GM20000 (cell line): ENCODE measurements at regions not wholly inside any gene's neighbourhood (a gene's known extent, or its start where the extent isn't known, plus 50 kb on each side); places are given as distances from the start of the nearest gene placed in this dataset.
"Not testable (repeated sequence)": the region's sequence is repeated elsewhere in the genome, so short reads cannot be mapped to it uniquely, and the experiment has no call there.

Experiments used
- DNase-seq: peaks from one replicate; pipeline ENCODE4 v3.0.0; 2012; ENCODE audit warnings: low spot score
- TF ChIP-seq, protein P1 (sequence below): IDR thresholded peaks from 2 replicates; pipeline ENCODE4 v1.5.1; 2012; ENCODE audit warnings: mild to moderate bottlenecking, control low read depth; ENCODE audit errors: extremely low read depth, missing control alignments

DNA sequence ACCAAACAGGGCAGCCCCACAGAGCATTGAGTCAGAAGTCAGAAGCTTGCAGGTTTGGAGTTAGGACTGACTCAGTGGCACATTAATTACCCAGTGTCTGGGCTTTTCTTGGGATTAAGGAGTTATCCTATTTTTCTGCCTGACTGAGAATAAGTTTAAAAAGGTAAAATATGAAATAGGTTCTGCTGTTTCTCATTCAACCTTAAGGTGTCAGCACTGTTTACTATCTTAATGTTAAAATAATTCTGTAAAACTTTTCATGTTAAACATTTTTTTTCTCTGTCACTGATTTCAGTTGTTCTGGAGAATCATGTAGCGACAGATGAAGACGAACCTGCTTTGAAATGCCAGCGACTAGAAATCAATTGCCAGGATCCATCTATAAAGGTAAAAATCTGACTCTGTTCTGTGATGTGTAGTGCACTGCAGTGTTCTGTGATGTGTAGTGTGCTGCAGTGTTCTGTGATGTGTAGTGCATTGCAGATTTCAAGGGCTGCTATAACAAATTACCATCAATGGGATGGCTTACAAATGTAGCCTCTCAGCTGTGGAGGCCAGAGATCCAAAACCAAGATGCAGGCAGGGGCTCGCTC is 128.0 kb downstream of the LAT start:
- DNase-seq = no peak
- TF ChIP-seq, protein P1, sequence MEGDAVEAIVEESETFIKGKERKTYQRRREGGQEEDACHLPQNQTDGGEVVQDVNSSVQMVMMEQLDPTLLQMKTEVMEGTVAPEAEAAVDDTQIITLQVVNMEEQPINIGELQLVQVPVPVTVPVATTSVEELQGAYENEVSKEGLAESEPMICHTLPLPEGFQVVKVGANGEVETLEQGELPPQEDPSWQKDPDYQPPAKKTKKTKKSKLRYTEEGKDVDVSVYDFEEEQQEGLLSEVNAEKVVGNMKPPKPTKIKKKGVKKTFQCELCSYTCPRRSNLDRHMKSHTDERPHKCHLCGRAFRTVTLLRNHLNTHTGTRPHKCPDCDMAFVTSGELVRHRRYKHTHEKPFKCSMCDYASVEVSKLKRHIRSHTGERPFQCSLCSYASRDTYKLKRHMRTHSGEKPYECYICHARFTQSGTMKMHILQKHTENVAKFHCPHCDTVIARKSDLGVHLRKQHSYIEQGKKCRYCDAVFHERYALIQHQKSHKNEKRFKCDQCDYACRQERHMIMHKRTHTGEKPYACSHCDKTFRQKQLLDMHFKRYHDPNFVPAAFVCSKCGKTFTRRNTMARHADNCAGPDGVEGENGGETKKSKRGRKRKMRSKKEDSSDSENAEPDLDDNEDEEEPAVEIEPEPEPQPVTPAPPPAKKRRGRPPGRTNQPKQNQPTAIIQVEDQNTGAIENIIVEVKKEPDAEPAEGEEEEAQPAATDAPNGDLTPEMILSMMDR = no peak

DNA sequence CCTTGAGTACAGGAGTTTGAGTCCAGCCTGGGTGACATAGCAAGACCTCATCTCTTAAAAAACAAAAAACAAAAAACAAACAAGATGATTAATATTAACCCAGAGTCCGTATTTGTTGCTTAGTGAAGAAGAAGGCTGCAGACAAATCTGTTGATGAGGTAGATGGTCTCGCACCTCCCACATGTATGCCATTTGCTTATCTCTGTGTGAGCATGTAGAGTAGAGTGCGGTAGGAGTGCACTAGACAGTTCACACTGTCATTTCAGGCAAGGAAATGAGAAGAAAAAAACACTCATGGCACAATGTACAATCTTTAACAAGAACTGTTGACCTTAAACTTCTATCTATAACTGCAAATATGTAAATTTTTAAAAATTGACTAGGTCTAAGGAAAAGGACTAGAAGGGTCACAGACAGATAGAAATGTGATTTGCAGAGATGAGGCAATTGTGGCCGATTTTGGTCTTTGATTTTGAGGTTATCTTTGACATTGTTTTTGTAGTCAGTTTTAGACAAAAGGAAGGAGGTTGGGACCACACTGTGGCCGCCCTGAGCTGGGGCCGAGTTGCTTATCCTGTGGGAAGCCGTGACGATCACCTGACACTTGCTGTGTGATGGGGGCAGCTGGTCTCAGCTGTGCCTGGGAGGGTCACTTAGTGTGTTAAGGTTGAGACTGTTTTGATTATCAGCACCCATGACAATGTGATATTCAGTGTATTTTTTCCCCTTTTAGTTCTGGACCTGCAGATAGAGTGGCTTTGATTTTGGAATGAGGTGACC is 127.2 kb downstream of the LAT start:
- DNase-seq = not testable (repeated sequence)

DNA sequence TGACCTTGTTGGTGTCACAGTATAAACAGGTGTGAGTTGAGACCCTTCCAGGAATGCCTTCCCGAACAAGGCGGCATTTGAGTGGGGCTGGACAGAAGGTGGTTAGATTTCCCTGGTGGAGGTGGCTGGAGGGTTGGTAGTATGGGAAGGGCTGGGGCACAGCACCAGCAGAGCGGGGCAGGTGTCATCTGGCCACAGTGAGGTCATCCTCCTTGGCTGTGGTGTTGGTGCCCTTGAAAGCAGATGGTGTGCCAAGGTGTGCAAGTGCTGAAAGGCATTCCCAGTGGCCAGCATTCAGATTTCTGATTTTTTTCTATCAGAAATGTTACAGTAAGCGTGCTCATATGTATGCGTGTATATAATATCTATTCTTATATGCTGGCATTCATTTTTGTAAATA is 126.6 kb downstream of the LAT start:
- DNase-seq = no peak
- TF ChIP-seq, protein P1 = no peak

DNA sequence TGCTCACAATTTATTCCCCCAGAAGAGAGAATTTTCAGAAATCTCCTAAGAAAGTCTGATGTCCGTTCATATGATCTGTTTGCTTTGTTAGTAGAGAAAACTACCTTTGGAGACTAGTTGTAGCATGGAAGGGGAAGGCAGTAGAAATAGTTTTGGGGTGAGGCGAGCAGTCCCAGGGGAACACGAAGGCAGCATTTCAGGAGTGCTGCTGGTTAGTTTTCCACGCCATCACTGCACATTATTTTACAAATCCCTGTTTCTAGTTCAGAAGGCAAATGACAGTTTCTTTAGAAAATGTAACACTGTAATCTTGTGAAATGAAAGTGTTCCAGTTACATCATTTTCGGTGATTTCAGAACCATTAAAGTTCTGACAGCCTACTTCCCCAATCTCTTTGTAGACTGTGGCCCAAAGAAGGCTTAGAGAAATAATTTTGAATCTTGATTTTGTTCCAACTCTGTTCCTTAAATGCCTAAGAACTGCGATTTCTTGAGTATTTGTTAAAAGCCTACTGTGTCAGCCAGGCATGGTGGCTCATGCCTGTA is 123.8 kb downstream of the LAT start:
- not testable (repeated sequence) for DNase-seq

DNA sequence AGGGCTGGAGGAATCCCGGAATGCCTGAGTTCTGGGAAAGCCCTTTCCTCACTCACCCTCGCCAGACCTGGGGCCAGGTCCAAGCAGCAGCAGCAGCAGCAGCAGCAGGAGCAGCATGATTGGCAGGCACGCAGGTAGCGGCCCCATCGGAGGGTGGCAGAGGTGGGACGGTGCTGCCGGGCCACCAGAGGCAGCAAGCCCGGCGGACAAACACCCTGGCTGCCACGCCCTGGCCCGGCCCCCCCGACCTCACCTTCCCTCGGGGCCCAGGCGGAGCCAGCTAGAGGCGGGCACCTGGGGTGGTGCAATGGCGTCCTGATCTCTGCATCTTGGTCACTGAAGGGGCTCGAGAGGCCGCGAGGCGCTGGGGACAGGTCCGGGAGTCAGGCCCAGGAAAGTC is 122.4 kb downstream of the LAT start:
- no peak for DNase-seq
- TF ChIP-seq, protein P1 = no peak

DNA sequence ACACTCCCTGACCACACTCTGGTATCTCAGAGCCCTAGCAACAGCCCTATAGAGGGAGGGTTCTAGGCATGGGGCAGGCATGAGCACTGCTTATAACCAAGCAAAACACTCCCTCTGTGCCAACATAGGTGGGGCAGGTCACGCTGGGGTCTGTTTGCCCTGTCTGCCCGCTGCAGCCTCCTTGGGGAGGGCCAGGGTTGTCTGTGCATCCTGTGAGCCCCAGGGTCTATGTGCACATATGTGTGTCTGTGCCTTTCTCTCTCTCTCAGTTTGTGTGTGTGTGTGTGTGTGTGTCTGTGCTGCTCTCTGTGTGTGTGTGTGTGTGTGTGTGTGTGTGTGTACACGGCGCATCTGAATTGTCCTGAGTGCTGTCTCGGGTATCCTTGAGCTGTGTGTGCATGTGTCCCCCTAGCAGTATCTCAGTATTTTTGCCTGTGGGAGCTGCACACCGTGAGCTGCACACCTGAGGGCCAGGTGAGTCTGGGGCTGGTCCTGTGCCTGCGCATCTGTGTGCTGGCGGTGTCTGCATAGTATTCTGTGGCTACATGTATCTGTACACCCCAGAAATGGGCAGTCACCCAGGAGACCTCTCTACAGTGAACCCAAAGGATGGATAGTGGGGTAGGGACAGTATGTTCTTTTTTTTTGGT is 121.5 kb downstream of the LAT start:
- not testable (repeated sequence) for DNase-seq

DNA sequence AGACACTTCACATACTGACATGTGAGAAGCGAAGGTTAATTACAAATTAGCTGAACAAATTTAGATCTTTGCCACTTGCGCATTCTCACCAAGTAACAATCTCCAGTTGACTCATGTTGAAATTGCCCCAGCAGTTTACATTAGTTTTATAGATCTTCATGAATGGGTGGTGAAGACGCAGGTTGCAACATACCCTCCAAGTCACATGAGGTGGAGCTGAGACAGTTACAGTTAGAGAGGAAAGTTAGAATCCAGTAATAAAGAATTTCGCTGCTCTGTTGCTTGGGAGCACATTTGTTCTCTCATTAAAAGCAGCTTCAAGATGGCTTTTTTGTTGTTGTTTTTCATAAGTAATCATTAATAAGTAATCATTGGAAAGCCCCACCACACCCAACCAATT is 119.7 kb downstream of the LAT start:
- not testable (repeated sequence) for DNase-seq

DNA sequence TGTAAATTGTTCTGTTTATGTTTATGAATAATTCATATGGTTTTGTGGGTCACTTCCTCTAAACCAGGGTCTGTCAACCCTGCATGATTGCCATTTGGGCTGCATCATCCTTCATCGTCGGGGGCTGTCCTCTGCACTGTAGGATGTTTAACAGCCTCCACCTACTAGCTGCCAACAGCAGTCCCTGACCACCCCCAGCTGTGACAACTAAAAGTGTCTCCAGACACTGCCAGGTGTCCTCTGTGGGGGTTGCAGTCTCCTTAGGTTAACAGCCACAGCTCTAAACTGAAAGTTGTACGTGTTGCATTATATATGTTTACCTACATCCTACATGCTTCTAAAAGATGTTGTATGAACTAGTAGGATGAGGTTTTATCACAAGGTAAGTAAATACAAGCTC is 113.1 kb downstream of the LAT start:
- not testable (repeated sequence) for DNase-seq

DNA sequence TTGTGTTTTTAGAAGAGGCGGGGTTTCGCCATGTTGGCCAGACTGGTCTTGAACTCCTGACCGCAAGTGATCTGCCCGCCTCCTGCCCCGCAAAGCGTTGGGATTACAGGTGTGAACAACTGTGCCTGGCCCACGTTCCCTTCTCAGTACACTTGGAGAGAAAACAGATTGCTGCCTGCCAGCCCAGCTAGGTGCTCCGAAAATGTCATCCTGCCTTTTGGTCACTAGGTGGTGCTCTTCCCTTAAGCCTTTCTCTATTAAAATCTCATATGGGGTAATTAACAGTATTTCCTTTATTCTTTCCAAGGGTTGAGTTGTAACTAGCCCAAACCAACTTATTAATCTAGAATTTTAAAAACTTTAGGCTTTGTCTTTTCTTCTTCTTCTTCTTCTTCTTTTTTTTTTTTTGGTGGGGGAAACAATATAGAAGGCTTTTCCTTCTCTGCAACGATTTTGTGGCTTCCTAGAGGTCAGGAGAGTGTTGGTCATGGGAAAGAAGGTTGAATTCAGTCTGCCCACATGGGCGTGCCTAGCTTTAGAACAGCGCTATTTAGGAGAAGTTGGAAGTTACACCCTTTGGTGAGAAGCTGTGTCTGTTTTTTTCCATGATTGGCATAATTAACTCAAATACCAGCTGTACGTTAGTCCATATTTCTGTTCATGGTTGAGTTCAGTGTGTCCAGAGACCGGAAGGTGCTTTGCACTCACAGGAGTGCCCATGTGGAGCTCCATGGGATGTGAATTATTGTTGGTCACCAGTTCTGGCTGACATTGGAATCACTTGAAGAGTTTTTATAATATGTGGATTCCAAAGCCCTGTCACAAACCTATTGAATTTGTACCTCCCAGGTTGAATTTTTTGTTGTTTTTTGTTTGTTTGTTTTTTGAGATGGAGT is 110.1 kb downstream of the LAT start:
- not testable (repeated sequence) for DNase-seq

DNA sequence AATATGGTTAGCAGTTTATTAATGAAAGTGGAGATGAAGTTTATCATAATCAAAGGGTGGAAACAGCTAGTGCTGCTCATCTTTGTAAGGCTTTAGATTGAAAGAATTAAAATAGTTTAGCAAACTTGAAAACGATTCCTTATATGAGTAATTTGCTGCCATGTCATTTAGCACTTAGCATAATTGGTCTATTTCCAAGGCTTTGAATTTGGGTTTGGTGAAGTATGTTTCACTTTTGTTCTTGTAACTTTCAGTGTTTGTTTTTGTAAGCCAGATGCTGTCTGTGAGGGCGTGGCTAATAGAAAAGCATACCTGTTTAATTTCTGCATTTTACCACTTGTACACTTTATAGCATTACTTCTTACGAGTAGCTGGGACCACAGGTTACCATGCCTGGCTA is 109.5 kb downstream of the LAT start:
- DNase-seq = not testable (repeated sequence)

DNA sequence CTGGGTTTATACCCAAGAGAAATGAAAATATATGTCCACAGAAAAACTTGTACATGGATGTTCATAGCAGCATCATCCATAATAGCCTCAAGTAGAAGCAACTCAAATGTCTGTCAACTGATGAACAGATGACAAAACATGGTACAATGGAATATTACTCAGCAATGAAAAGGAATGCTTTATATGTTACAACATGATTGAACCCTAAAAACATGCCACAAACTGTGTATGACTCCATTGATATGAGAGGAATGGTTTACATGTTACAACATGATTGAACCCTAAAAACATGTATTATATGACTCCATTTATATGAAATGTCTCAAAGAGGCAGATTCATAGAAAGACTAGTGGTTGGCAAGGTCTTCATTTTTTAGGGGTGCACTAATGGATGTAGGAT is 104.8 kb downstream of the LAT start:
- DNase-seq = not testable (repeated sequence)

DNA sequence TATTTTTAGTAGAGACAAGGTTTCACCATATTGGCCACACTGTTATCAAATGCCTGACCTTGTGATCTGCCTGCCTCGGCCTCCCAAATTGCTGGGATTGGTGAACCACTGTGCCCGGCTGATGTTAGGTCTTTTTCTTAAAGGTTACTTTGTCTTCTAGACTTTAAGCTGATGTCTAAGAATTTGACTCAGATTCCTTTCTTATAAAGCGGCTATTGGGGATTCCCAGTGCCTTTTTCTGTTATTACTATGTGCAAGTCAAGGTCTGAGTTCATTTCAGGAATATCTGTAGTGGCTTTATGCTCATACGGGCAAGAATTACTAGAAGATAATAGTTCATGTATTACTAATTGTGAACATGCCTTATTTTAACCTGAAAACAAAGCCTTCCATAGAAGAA is 102.8 kb downstream of the LAT start:
- DNase-seq = not testable (repeated sequence)

DNA sequence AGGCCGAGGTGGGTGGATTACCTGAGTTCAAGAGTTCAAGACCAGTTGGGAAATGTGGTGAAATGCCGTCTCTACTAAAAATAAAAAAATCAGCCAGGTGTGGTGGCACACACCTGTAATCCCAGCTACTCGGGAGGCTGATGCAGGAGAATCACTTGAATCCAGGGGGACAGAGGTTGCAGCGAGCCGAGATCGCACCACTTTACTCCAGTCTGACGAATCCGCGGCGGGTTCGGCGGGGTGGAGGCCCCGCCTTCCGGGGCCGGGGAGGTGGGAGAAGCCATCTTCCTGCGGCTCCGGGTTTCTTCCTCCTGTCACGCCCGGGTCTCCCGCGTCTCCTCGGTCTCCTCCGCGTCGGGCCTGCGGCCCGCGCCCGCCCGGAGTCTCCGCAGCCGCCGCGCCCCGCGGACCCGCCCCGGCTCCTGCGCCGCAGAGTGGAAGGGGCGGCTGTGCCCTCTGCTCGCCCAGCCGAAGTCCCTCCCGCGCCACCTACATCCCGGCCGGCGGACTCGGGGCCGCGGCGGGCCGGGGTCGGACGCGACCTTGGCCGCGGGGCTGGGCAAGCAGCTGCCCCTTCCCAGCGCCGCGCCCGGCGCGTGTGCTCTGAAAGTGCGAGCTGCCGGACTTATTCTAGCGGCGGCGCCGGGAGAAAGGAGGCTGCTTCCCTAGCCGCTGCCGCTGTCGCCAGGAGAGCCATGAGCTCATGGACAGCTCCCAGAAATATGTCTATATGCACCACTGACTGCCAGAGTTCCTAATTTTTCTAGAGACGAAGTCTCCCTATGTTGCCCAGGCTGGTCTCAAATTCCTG is 97.2 kb downstream of the LAT start:
- not testable (repeated sequence) for DNase-seq

DNA sequence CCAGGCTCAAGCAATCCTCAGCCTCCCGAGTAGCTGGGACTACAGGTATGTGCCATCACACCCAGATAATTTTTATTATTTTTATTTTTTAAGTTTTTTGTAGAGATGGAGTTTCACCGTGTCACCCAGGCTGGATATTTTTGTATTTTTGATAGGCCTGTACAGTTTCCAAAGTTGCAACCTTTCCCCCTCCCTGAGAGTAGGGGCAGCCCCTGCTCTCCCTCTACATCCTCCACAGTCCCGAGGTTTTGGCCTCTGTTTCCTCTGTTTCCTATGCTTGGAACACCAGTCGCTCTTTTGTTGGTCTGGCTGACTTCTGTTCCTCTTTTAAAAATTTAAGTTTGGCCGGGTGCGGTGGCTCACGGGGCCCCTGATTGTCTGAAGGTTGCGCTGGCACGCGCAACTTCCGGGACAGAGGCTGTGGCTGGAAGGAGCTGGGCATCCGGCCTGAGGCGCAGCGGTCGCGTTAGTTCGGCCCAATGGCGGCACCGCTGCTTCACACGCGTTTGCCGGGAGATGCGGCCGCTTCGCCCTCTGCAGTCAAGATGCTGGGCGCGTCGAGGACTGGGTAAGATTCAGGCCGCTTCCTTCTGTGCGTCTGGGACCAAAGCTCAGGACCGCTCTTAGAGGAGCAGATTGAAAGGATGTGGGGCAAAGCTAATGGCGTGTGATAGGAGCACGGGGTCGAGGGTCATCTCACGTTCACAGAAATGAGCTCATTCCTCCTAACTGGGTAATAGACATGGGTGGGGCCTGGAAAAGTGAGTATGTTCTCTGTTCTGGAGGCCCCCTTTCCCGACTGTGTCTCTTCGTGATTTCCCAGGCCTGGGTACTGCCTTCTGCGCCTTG is 89.9 kb downstream of the LAT start:
- not testable (repeated sequence) for DNase-seq

DNA sequence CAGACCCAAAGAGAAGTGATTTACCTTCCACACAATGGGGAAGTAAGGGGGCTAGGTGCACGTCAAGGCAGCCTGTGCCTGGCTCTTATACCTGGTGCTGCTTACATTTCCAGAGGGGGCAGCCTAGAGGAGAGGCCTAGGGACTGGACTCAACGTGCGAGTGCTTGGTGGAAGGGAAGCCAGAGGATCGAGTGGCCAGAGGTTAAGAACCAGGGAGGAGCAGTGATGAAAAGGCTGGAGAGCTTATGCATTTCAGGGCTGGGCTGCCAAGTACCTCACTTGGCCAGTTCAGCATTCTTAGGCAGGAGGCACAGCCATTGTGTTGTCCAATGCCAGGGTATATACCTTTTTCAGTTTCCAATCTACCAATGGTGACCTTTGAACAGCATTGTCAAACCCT is 77.4 kb downstream of the LAT start:
- DNase-seq = not testable (repeated sequence)
